OCI-LY1 (cell line): ENCODE measurements at regions not wholly inside any gene's neighbourhood (a gene's known extent, or its start where the extent isn't known, plus 50 kb on each side); places are given as distances from the start of the nearest gene placed in this dataset.
A peak's percentile ranks its signal among the peaks of the same experiment; 100 is the strongest.

ENCODE experiments used
- H2AFZ ChIP-seq: fragments of 200-600 bp; sonication (generic), shearing (Covaris generic); 2 replicates; pipeline ENCODE4 v1.6.0; 2014; ENCODE audit warnings: antibody characterized with exemption, mild to moderate bottlenecking, low read length
- H3F3A ChIP-seq: fragments of 200-600 bp; sonication (generic), shearing (Covaris generic); 2 replicates; pipeline ENCODE4 v1.6.0; 2014; ENCODE audit warnings: mild to moderate bottlenecking, antibody characterized with exemption, low read length, moderate library complexity; ENCODE audit not compliant: insufficient read depth
- H3K27ac ChIP-seq: fragments of 200-600 bp; sonication (generic); 2 replicates; pipeline ENCODE4 v1.5.1; 2014; ENCODE audit warnings: low read length, mixed run types, mild to moderate bottlenecking, low read depth; ENCODE audit not compliant: poor library complexity, severe bottlenecking
- H3K27me3 ChIP-seq: fragments of 200-600 bp; sonication (generic); 2 replicates; pipeline ENCODE4 v1.6.0; 2014; ENCODE audit warnings: antibody characterized with exemption, mild to moderate bottlenecking, low read length, moderate library complexity; ENCODE audit not compliant: insufficient read depth
- H3K36me3 ChIP-seq: fragments of 200-600 bp; sonication (generic); 2 replicates; pipeline ENCODE4 v1.6.1; 2014; ENCODE audit warnings: mild to moderate bottlenecking, antibody characterized with exemption, low read length, moderate library complexity, mixed read lengths; ENCODE audit not compliant: insufficient read depth
- H3K4me1 ChIP-seq: fragments of 200-600 bp; sonication (generic); 2 replicates; pipeline ENCODE4 v1.5.1; 2014; ENCODE audit warnings: mild to moderate bottlenecking, low read length, moderate library complexity; ENCODE audit not compliant: insufficient read depth, severe bottlenecking
- H3K4me2 ChIP-seq: fragments of 200-600 bp; sonication (generic), shearing (Covaris generic); 2 replicates; pipeline ENCODE4 v1.6.1; 2014; ENCODE audit warnings: low read length
- H3K4me3 ChIP-seq: fragments of 200-600 bp; sonication (generic); 2 replicates; pipeline ENCODE4 v1.5.1; 2014; ENCODE audit warnings: low read length, low read depth, mild to moderate bottlenecking, mixed read lengths; ENCODE audit not compliant: poor library complexity, severe bottlenecking
- H3K79me2 ChIP-seq: fragments of 200-600 bp; shearing (Covaris generic); 2 replicates; pipeline ENCODE4 v1.6.1; 2016; ENCODE audit warnings: mixed run types, low read length, mixed read lengths; ENCODE audit not compliant: insufficient read depth
- H3K9ac ChIP-seq: fragments of 200-600 bp; sonication (generic), shearing (Covaris generic); 2 replicates; pipeline ENCODE4 v1.6.1; 2014; ENCODE audit warnings: mild to moderate bottlenecking, low read length, mixed read lengths
- H3K9me2 ChIP-seq: fragments of 200-600 bp; sonication (generic), shearing (Covaris generic); 2 replicates; pipeline ENCODE4 v1.6.1; 2014; ENCODE audit warnings: low read depth, mild to moderate bottlenecking, low read length, mixed read lengths
- H3K9me3 ChIP-seq: fragments of 200-600 bp; shearing (Covaris generic); 2 replicates; pipeline ENCODE4 v1.6.1; 2014; ENCODE audit warnings: low read length, mixed read lengths
- H4K20me1 ChIP-seq: fragments of 200-600 bp; sonication (generic), shearing (Covaris generic); 2 replicates; pipeline ENCODE4 v1.6.0; 2016; ENCODE audit warnings: mild to moderate bottlenecking, low read length; ENCODE audit not compliant: insufficient read depth
- EZH2 ChIP-seq: fragments of 200-600 bp; sonication (generic), shearing (Covaris generic); IDR thresholded peaks from 2 replicates; pipeline ENCODE4 v1.8.0; 2017; ENCODE audit warnings: borderline replicate concordance, mixed run types, mild to moderate bottlenecking, antibody characterized with exemption, low read length, moderate library complexity, mixed read lengths
- TF ChIP-seq, protein P1 (sequence below): fragments of 200-600 bp; sonication (generic), shearing (Covaris generic); IDR thresholded peaks from 2 replicates; pipeline ENCODE4 v1.5.1; 2017; ENCODE audit warnings: mild to moderate bottlenecking, antibody characterized with exemption, low read length, moderate library complexity, mixed read lengths

DNA sequence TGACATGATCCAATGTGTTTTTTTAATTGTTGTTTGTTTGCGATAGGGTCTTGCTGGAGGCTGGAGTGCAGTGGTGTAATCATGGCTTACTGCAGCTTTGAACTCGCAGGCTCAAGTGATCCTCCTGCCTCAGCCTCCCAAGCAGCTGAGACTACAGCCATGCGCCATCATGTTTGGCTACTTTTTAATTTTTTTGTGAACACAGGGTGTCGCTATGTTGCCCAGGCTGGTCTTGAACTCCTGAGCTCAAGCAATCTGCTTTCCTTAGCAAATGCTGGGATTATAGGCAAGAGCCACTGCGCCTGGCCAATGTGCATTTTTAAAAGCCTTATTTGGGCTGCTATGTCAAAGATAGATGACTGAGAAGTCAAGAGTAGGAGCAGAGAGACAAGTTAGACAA, 123.0 kb downstream of the EDEM1 start:
- Histone ChIP-seq H3K4me2 (no peak overlapping the region), H3F3A (no peaks in the 10 kb centered on the region), H3K4me3 (no peak overlapping the region), H3K9me3 (no peaks in the 10 kb centered on the region), H4K20me1 (no peaks in the 10 kb centered on the region), H3K4me1 (no peaks in the 10 kb centered on the region), H3K9ac (no peak overlapping the region), H2AFZ (no peak overlapping the region), H3K79me2 (no peaks in the 10 kb centered on the region), H3K9me2 (no peaks in the 10 kb centered on the region), H3K27me3 (no peaks in the 10 kb centered on the region), H3K27ac (no peak overlapping the region), H3K36me3 (no peaks in the 10 kb centered on the region)
- no peak for TF ChIP-seq EZH2
- TF ChIP-seq, protein P1, sequence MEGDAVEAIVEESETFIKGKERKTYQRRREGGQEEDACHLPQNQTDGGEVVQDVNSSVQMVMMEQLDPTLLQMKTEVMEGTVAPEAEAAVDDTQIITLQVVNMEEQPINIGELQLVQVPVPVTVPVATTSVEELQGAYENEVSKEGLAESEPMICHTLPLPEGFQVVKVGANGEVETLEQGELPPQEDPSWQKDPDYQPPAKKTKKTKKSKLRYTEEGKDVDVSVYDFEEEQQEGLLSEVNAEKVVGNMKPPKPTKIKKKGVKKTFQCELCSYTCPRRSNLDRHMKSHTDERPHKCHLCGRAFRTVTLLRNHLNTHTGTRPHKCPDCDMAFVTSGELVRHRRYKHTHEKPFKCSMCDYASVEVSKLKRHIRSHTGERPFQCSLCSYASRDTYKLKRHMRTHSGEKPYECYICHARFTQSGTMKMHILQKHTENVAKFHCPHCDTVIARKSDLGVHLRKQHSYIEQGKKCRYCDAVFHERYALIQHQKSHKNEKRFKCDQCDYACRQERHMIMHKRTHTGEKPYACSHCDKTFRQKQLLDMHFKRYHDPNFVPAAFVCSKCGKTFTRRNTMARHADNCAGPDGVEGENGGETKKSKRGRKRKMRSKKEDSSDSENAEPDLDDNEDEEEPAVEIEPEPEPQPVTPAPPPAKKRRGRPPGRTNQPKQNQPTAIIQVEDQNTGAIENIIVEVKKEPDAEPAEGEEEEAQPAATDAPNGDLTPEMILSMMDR: 0 out of 2 replicates have a peak, but pooled peaks have one; percentile 6

GRCh38 chr3:5312290-5312689, 124.8 kb downstream of the EDEM1 start:
- Histone ChIP-seq H3K27ac (no peak overlapping the region), H3K4me2 (no peak overlapping the region), H3K9ac (no peak overlapping the region), H3K4me1 (no peaks in the 10 kb centered on the region), H3K4me3 (no peak overlapping the region), H3K9me2 (no peaks in the 10 kb centered on the region), H3K27me3 (no peaks in the 10 kb centered on the region), H3F3A (no peaks in the 10 kb centered on the region), H3K9me3 (no peaks in the 10 kb centered on the region), H2AFZ (no peak overlapping the region), H3K79me2 (no peaks in the 10 kb centered on the region), H4K20me1 (no peaks in the 10 kb centered on the region), H3K36me3 (no peaks in the 10 kb centered on the region)
- TF ChIP-seq EZH2: no peak
- TF ChIP-seq, protein P1: no peak

- Histone ChIP-seq H3K36me3 (no peaks in the 10 kb centered on the region), H3K4me1 (no peaks in the 10 kb centered on the region), H2AFZ (no peak overlapping the region), H3K9me2 (no peaks in the 10 kb centered on the region), H3K4me3 (no peak overlapping the region), H3K79me2 (no peaks in the 10 kb centered on the region), H4K20me1 (no peaks in the 10 kb centered on the region), H3K9ac (no peak overlapping the region), H3K27ac (no peak overlapping the region), H3F3A (no peaks in the 10 kb centered on the region), H3K27me3 (no peaks in the 10 kb centered on the region), H3K9me3 (no peaks in the 10 kb centered on the region), H3K4me2 (no peak overlapping the region)
- TF ChIP-seq, protein P1: no peak
- no peak for TF ChIP-seq EZH2
These were observed 127.4 kb downstream of the EDEM1 start for GRCh38 chr3:5314897-5315296.
